HG03432 (cell line): ENCODE measurements at regions not wholly inside any gene's neighbourhood (a gene's known extent, or its start where the extent isn't known, plus 50 kb on each side); places are given as distances from the start of the nearest gene placed in this dataset.

Experiments used
- ATAC-seq: cut with Tn5 transposase; IDR thresholded peaks from one replicate; pipeline ENCODE4 v1.9.1; 2021; ENCODE audit warnings: mild to moderate bottlenecking, moderate library complexity; ENCODE audit not compliant: unreplicated experiment

- no peak for ATAC-seq
Observed at GRCh38 chr1:198902655-198903054, 263.8 kb downstream of the PTPRC start.

DNA sequence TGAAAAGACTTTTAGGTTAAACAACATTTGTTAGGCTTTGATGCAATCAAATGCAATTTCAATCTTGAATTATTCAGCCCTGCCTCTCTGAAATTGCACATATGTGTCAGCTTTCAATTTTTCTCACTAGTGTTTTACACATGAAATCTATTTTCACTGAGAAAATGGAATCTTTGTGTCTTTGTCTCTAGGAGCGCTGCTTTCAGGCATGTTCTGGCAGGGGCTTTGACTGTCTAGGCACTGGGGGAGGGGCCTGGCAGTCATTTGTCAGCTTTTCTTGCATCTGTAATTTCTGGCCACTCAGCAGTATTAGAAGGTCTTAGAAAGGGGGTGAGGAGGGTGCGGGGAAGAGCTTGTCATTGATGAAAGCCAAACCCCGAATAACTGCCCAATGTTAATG is 264.4 kb downstream of the PTPRC start:
- no peak for ATAC-seq

DNA sequence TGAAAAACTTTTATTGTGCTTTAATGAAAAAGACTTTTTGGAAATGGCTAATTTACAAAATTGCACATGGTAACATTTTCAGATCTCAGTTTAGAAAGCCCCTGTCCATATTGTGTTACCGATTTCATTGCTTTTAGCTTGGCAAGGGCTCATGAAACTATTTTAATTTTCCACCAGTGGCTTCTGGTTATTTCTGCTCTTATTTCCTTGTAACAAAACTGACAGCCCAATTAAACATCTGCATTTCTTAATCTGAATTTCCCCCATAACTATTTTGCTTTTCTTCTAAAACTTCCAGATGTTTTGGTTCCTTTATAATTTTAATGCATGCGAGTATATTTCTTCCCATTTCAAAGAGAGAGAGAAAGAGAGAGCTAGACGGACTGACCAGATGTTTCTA is 264.8 kb downstream of the PTPRC start:
- ATAC-seq: no peak

DNA sequence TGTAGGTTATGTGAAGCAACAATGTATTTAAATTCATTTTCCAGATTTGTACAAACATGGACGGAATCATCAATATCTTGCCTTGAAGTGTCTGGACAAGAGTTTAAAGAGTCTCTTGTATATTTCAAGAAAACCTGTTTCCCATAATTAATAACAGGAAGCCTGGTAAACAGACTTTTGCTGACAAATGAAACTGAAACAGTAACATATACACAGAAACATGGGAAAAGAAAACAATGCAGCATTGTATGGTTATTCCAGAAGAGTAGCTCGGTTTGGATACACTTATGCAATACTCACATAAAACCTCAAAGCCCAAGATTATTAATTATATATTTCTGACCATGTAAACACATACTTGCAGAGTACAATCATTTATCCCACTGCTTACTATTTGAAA is 265.5 kb downstream of the PTPRC start:
- no peak for ATAC-seq

GRCh38 chr1:198906739-198907422 is 268.0 kb downstream of the PTPRC start:
- peak; percentile 51 for ATAC-seq

DNA sequence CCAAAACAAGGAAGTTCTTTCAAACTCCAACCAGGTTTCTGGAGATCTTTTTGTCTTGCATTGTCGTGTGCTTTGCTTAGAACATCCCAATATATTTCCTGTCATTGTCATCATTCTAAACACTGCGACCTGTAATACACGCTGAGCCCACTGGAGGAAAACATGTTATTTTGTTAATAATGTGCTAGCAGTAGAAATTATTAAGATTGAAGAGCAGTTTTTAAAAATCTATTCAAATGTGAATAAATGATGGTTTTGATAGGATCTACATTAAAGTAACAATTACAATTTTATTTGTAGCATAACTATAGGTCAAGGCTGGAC is 268.5 kb downstream of the PTPRC start:
- ATAC-seq: no peak

- no peak for ATAC-seq
Observed at GRCh38 chr1:198908995-198909394, 270.2 kb downstream of the PTPRC start.

DNA sequence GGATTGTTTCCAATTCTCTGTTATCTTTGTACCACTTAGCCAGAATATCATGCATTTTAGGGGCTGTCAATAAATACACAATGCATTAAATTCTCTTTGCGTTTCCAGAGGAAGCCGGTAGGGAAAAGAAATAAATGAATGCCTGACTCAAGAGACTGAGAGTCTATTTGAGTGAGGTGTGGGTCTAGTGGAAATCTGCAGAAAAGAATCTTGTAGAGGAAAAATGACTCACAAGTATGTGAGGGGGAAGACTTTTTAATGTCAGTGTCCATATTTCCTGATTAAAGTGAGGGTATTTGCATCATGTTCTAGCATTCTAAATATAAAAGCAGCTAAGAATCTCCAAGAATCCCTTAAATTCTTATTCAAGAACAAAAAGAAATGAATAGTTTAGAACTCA is 271.1 kb downstream of the PTPRC start:
- ATAC-seq: no peak

- ATAC-seq: no peak
Observed at GRCh38 chr1:198910816-198911215, 272.0 kb downstream of the PTPRC start.

DNA sequence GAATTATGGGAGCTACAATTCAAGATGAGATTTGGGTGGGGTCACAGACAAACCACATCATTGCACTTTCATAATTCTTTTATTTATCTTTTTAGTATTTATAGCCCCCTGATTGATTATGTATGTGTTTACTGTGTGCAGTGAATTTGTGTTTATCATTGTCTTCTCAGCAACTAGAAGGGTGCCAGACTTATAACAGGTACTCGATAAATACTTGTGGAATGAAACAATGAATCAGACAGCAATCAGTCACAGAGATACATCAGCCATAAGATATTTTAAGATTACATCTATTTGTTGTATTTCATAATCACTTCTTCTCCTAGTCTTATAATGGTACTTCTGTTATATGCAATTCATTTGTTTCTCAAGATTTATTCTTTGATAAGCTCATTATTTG is 273.2 kb downstream of the PTPRC start:
- no peak for ATAC-seq

DNA sequence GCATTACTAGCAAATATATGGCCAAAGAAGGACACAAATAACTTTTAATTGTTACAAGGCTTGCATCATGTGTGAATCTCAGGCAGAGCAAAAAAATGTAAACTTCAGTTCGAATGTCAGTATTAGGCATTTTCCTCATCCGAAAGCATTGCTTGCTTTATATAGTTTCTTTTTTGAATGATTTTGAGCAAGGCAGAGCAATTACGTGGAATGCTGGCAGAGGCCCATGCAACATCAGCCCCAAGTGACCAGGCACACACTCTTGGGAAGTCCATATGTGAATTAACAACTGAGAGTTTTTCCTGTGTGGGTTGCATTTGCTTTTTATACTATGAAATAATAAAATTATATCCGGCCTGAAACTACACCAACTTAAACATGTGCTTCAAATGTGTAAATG is 274.8 kb downstream of the PTPRC start:
- no peak for ATAC-seq

DNA sequence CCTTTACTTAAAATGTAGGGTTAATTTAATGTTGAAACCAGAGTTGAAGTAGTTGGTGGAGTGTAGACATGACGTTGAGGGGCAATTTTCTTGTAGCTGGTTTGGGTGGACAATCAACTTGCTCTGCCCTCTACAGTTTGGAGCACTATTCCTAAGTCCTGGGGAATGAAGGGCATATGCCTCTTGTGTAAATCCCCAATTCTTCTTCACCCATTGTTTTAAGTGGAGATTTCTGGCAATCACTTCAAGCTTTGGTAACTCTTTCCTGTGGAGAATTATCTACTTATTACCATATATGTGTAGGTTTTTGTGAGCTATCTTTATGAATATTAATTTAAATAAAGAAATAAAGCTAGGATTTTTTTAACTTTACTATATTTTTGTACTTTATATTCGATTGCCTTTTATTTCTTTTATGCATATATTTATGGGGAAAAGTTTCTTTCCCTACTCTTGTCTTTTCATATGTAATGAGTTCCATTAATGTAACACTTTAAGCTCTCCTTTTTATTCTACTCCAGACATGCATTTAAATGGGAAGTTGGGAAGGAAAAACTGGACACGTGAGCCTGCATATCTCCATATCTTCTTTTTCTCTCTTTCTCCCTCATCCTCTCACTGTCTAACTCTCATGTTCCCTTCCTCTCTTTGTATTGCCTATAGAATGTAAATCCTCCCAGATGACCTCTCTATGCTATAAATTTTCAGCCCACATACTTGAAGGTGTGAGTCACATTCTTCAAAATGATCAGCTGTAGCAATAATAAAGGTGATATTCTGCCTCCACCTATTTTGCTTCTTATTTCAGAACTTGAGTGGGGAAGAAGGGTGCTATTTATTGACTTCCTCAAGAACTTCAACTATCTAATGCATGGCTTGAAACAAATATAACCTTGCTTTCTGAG is 276.7 kb downstream of the PTPRC start:
- no peak for ATAC-seq

GRCh38 chr1:198917226-198917625 is 278.4 kb downstream of the PTPRC start:
- no peak for ATAC-seq

- ATAC-seq: no peak
Observed at GRCh38 chr1:198918920-198919319, 280.1 kb downstream of the PTPRC start.

GRCh38 chr1:198919667-198920398 is 281.0 kb downstream of the PTPRC start:
- peak; percentile 55 for ATAC-seq

GRCh38 chr1:198922638-198923430 is 284.0 kb downstream of the PTPRC start:
- ATAC-seq: peak; percentile 75

DNA sequence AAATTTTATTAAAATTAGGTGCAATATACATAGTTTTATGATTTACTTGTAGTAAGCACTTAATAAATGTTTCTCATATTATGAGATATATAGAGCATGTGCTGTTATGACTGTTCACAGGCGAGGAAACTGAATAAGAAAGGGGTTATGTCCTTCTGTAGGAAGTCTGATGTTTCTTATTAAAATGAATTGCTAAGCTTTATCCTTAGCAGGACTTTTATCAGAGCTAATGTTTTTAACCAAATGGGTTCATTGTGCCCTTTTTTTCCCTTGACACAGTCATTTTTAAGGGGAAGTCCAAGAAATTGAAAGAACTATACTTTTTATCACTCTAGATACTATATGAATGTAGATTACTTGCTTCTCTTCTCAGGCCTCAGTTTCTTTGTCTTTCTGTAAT is 285.2 kb downstream of the PTPRC start:
- ATAC-seq: no peak

GRCh38 chr1:198925567-198925966 is 286.7 kb downstream of the PTPRC start:
- ATAC-seq: no peak

DNA sequence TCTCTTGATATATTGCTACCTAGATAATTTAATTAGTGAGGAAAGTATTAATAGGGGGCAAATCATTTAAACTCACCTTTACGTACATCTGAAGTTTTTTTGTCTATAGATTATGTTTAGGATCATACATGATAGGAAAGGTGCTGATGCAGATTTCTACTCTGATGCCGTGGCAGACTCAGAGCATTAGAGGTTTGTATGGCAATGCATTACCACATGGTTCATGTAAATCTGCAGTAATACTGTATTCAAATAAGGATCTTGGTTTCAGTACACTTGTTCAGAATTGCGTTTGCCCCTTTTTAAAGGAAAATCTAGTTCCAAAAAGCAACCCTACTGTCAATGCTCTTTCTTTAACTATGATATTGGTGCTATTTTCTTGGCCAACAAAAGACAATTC is 288.3 kb downstream of the PTPRC start:
- ATAC-seq: no peak

GRCh38 chr1:198929111-198929604 is 290.3 kb downstream of the PTPRC start:
- ATAC-seq: no peak
